GM03348 (cell line): ENCODE measurements at regions not wholly inside any gene's neighbourhood (a gene's known extent, or its start where the extent isn't known, plus 50 kb on each side); places are given as distances from the start of the nearest gene placed in this dataset.

Source experiments
- DNase-seq: peaks from one replicate; pipeline ENCODE4 v3.0.0; 2012; ENCODE audit warnings: low spot score

- no peak for DNase-seq
These were observed 583.1 kb upstream of the HS6ST1 start for GRCh38 chr2:128901572-128902391.

GRCh38 chr2:128903637-128904036 lies 585.0 kb upstream of the HS6ST1 start:
- DNase-seq: no peak

- no peak for DNase-seq
These were observed 592.6 kb upstream of the HS6ST1 start for GRCh38 chr2:128911276-128911675.

- no peak for DNase-seq
These were observed 595.7 kb upstream of the HS6ST1 start for GRCh38 chr2:128914320-128914719.

- DNase-seq: no peak
These were observed 603.1 kb upstream of the HS6ST1 start for GRCh38 chr2:128921751-128922150.

GRCh38 chr2:128922154-128922553 lies 603.5 kb upstream of the HS6ST1 start:
- no peak for DNase-seq

GRCh38 chr2:128925631-128926030 lies 607.0 kb upstream of the HS6ST1 start:
- DNase-seq: no peak

GRCh38 chr2:128930101-128930500 lies 611.4 kb upstream of the HS6ST1 start:
- DNase-seq: no peak

- no peak for DNase-seq
These were observed 621.7 kb upstream of the HS6ST1 start for GRCh38 chr2:128940378-128940777.

GRCh38 chr2:128941751-128942150 lies 623.1 kb upstream of the HS6ST1 start:
- DNase-seq: no peak

- no peak for DNase-seq
These were observed 630.7 kb upstream of the HS6ST1 start for GRCh38 chr2:128949360-128949759.

GRCh38 chr2:128950758-128951157 lies 632.1 kb upstream of the HS6ST1 start:
- no peak for DNase-seq

GRCh38 chr2:128958241-128958640 lies 639.6 kb upstream of the HS6ST1 start:
- DNase-seq: no peak

- DNase-seq: no peak
These were observed 649.0 kb upstream of the HS6ST1 start for GRCh38 chr2:128967646-128968045.

- no peak for DNase-seq
These were observed 650.7 kb upstream of the HS6ST1 start for GRCh38 chr2:128969374-128969773.

GRCh38 chr2:128970332-128971116 lies 651.9 kb upstream of the HS6ST1 start:
- no peak for DNase-seq

GRCh38 chr2:128973566-128973965 lies 654.9 kb upstream of the HS6ST1 start:
- no peak for DNase-seq

- no peak for DNase-seq
These were observed 659.5 kb upstream of the HS6ST1 start for GRCh38 chr2:128978212-128978611.

GRCh38 chr2:128979182-128979581 lies 660.5 kb upstream of the HS6ST1 start:
- no peak for DNase-seq

- DNase-seq: no peak
These were observed 661.8 kb upstream of the HS6ST1 start for GRCh38 chr2:128980475-128980874.

- no peak for DNase-seq
These were observed 662.7 kb upstream of the HS6ST1 start for GRCh38 chr2:128981353-128981752.

- no peak for DNase-seq
These were observed 663.3 kb upstream of the HS6ST1 start for GRCh38 chr2:128982001-128982400.

- no peak for DNase-seq
These were observed 664.0 kb upstream of the HS6ST1 start for GRCh38 chr2:128982670-128983069.
